HG02970 (cell line): ENCODE measurements at regions not wholly inside any gene's neighbourhood (a gene's known extent, or its start where the extent isn't known, plus 50 kb on each side); places are given as distances from the start of the nearest gene placed in this dataset.

Source experiments
- ATAC-seq: cut with Tn5 transposase; IDR thresholded peaks from one replicate; pipeline ENCODE4 v1.9.1; 2021; ENCODE audit warnings: mild to moderate bottlenecking, moderate library complexity, moderate number of reproducible peaks; ENCODE audit not compliant: unreplicated experiment, low FRiP score

DNA sequence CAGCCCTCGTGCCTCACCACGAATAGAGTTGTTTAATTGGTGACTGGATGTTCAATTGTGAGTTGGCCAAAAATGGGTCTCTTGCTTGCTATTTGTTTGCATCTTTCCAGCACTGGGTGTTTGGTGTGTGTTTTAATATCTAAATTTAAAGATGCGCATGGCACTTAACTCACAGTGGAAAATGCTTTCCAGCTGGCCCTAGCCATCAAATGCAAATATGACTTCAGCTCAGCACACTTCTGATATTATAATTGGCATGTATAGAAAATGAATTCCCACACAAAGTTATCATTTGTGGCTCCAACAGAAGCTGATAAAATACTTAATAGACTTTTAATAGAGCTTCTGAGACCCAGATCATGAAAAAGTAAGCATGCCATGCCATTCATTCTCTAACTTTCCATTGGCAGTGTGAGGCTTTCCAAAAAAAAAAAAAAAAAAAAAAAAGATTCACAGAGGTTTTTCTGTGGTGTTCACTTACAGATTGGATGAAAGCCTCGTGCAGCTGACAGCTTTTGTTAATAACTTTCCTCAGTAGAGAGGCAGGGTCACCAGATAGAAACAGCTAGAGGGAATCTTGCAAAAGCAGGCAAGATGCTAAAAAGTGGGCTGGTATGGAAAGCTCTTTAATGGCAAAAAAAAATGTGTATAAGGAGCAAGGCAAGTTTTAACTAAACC, 425.2 kb downstream of the GALC start:
- ATAC-seq = no peak

DNA sequence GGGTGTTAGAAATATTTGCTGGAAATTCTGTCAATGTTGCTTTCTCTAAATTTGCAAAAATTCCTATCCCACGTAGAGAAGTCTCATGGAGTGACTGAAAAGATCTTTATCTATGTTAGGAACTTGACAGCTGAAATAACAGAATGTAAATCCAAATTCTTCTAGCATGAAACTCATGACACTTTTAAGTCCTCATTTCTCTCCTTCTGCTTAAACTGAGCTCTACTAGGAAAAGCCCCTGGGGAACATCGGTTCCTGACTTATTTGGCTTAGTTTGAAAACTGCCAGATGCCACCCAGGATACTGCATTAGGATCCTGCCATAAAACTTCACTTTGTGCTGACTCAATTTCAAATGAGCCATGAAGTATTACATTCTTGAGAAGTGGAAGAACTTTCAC, 426.0 kb downstream of the GALC start:
- ATAC-seq = no peak

- ATAC-seq = no peak
Observed at GRCh38 chr14:87547536-87547935, 445.4 kb downstream of the GALC start.

DNA sequence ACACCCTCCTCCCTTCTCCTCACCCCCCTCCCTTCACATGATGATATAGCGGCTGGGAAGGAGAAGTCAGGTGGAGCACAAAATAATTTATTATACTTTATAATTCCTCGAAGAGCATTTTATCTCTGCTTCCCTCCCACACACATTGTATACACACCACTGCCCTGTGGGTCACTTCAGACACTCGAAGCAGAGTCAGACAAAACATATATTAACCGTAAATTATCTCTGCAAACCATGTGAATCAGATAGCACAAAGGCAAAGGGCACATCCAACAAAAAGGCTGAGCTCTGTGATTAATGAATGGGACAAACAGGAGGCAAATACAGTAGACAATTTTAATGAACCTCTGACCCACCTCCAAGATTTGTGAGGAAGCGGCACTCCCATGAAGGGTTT, 450.7 kb downstream of the GALC start:
- no peak for ATAC-seq

DNA sequence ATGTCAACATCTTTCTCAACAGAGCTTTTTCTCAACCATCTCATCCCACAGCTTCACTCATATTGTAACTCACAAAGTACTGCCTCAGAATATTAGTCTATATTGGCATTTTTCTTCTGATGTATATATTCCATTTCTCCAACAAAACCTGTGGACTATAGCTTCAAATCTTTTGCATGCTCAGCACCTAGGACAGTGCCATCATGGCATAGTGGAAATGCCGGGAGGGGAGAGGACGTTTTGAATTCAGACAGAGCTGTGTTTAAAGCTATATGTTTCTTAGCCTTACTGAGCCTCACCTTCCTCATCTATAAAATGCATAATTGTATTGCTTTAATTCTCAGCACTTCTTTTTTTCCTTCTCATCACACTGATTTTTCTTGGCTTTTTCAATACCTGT, 452.6 kb downstream of the GALC start:
- ATAC-seq = no peak

DNA sequence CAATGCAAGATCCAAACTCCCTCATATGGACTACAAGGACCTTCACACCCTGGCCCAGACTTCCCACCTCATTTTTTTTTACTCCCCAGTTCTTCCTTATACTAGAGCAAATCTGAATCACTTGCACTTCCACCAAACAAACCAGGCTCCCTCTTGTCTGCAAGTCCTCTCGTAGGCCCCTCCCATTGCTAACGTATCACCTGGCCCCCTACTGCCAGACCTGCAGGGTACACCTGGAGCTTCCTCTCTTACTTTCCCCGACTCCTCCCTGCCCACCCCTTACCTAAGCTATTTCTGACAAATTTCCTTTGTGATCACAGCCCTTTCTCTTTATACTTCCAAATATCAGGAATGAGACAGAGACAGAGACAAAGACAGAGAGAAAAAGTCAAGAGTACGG, 463.9 kb downstream of the GALC start:
- ATAC-seq = no peak

DNA sequence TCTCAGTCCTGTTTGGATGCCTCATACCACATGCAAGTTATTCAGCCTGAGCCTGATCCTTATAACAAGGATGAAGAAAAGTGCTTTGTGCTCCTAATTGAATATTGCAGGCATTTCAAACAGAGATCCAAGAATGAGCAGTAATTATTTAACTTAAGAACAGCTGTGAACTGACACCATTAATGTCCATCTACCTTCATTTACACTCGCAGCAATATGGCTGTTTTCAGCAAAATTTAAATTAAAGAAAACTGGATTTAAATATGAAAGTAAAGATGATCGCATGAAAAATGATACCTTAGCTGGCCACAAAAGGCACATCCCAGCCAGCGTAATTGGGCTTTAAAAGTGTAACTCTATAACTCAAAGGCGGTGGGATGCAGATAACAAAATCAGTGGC, 466.3 kb downstream of the GALC start:
- ATAC-seq = no peak

GRCh38 chr14:87524011-87524410, 469.0 kb downstream of the GALC start:
- ATAC-seq = no peak

DNA sequence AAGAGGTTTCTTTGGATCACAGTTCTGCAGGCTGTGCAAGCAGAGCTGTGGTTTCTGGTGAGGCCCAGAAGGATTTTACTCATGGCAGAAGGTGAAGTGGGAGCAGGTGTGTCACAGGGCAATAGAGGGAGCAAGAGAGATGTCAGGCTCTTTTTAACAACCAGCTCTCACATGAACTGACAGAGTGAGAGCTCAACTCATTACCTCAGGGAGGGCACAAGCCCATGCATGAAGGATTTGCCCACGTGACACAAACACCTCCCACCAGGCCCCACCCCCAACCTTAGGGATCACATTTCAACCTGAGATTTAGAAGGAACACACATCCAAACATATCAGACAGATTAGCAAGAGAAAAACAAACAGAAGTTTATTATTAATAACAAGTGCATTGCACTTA, 470.4 kb downstream of the GALC start:
- ATAC-seq = no peak

- ATAC-seq = no peak
Observed at GRCh38 chr14:87508333-87508732, 484.6 kb downstream of the GALC start.

DNA sequence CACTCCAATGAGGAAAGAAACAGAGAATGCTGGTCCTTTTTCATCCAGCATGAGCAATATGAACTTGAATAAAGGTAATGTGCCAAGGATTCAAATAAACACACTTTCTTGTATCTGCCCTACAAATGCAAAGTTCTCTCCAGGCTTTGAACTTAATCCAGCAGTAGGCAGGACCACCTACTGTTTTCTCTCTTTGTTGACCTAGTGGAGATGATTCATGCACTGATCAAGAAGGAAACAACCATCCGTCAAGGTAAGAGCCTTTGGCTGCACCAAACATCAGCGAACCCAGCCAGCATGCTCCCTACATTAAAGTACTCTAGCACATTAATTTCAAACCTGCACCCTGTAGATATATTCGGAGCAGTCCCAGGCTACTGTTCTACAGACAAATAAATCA, 489.3 kb downstream of the GALC start:
- ATAC-seq = no peak

- no peak for ATAC-seq
Observed at GRCh38 chr14:87497301-87497700, 495.7 kb downstream of the GALC start.

GRCh38 chr14:87494010-87494409, 499.0 kb downstream of the GALC start:
- ATAC-seq = no peak

GRCh38 chr14:87492561-87492960, 500.4 kb downstream of the GALC start:
- ATAC-seq = no peak

DNA sequence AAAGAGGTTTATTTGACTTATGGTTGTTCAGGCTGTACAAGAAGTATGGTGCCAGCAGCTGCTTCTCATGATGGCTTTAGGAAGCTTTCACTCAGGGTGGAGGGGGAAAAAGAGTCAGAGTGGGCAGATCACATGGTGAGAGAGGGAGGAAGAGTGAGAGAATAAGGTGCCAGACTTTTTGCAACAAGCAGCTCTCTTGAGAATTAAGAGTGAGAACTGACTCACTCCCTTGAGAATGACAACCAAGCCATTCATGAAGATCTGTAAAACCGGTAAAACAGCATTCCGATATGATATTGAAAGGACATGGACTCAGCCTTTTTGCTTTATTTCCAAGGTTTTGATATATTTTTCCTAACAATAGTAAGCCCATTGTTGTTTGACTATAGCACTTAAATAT, 501.2 kb downstream of the GALC start:
- no peak for ATAC-seq

GRCh38 chr14:87489196-87489819, 503.7 kb downstream of the GALC start:
- ATAC-seq = no peak

GRCh38 chr14:87483271-87484260, 509.4 kb downstream of the GALC start:
- ATAC-seq = no peak

- no peak for ATAC-seq
Observed at GRCh38 chr14:87468531-87468930, 524.5 kb downstream of the GALC start.

GRCh38 chr14:87467578-87467977, 525.4 kb downstream of the GALC start:
- ATAC-seq = no peak

- ATAC-seq = no peak
Observed at GRCh38 chr14:87465770-87466169, 527.2 kb downstream of the GALC start.

DNA sequence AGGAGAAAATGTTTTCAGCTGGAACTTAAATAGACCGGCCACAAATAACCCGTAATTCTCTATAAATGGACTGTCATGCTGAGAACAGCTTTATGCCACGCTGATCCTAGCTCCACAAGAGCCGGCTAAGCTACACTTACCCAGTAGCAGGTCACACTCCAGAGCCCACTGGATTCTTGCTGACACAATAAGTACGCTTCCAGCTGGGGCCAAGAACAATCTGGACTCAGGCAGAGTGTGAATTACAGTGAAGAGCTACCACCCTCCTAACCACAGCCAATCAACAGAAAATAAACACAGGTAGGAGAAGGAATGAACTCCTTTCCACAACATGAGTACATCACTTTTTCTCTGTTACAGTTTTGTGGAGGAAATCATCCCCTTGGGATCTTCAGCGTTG, 531.3 kb downstream of the GALC start:
- no peak for ATAC-seq
